ENCODE measurements at regions not wholly inside any gene's neighbourhood (a gene's known extent, or its start where the extent isn't known, plus 50 kb on each side); places are given as distances from the start of the nearest gene placed in this dataset.
"Not testable (repeated sequence)": the region's sequence is repeated elsewhere in the genome, so short reads cannot be mapped to it uniquely, and the experiment has no call there.

DNA sequence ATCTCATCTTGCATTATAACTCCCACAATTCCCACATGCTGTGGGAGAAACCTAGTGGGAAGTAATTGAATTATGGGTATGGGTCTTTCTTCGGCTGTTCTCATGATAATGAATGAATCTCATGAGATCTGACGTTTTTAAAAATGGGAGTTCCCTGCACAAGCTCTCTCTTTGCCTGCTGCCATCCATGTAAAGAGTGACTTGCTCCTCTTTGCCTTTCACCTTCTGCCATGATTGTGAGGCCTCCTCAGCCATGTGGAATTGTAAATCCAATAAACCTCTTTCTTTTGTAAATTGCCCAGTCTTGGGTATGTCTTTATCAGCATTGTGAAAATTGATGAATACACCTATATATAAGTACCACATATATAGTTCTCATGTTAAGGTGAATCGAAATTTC, 961.7 kb upstream of the COX7C start:
- H3K4me1 Mint-ChIP-seq, result no peaks in the 10 kb centered on the region
- no peak overlapping the region for H3K4me3 Mint-ChIP-seq
- peaks cover 27% of the 10 kb centered on the region for H3K9me3 Mint-ChIP-seq
- no peak for DNase-seq (ENCODE audit: low spot score in 2 of 2, unreplicated experiment in 2 of 2)
- no peaks in the 10 kb centered on the region for H3K36me3 Mint-ChIP-seq
- no peaks in the 10 kb centered on the region for H3K27me3 Mint-ChIP-seq (ENCODE audit: low read depth)
- H3K27ac Mint-ChIP-seq, result no peak overlapping the region
- TF ChIP-seq, protein P1, sequence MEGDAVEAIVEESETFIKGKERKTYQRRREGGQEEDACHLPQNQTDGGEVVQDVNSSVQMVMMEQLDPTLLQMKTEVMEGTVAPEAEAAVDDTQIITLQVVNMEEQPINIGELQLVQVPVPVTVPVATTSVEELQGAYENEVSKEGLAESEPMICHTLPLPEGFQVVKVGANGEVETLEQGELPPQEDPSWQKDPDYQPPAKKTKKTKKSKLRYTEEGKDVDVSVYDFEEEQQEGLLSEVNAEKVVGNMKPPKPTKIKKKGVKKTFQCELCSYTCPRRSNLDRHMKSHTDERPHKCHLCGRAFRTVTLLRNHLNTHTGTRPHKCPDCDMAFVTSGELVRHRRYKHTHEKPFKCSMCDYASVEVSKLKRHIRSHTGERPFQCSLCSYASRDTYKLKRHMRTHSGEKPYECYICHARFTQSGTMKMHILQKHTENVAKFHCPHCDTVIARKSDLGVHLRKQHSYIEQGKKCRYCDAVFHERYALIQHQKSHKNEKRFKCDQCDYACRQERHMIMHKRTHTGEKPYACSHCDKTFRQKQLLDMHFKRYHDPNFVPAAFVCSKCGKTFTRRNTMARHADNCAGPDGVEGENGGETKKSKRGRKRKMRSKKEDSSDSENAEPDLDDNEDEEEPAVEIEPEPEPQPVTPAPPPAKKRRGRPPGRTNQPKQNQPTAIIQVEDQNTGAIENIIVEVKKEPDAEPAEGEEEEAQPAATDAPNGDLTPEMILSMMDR (IDR thresholded peaks at IDR 0.05; ENCODE audit: unreplicated experiment), result no peak

- peaks cover 37% of the 10 kb centered on the region for H3K9me3 Mint-ChIP-seq
- not testable (repeated sequence) for H3K27ac Mint-ChIP-seq; H3K4me1 Mint-ChIP-seq; H3K27me3 Mint-ChIP-seq (ENCODE audit: low read depth); DNase-seq (ENCODE audit: low spot score in 2 of 2, unreplicated experiment in 2 of 2); H3K36me3 Mint-ChIP-seq; H3K4me3 Mint-ChIP-seq
These were observed 960.4 kb upstream of the COX7C start for GRCh38 chr5:85657328-85657727.

- H3K9me3 Mint-ChIP-seq, result peaks cover 22% of the 10 kb centered on the region
- H3K36me3 Mint-ChIP-seq; H3K4me1 Mint-ChIP-seq; H3K27me3 Mint-ChIP-seq (ENCODE audit: low read depth); H3K27ac Mint-ChIP-seq; H3K4me3 Mint-ChIP-seq; DNase-seq (ENCODE audit: low spot score in 2 of 2, unreplicated experiment in 2 of 2): not testable (repeated sequence)
These were observed 954.6 kb upstream of the COX7C start for GRCh38 chr5:85662969-85663707.

DNA sequence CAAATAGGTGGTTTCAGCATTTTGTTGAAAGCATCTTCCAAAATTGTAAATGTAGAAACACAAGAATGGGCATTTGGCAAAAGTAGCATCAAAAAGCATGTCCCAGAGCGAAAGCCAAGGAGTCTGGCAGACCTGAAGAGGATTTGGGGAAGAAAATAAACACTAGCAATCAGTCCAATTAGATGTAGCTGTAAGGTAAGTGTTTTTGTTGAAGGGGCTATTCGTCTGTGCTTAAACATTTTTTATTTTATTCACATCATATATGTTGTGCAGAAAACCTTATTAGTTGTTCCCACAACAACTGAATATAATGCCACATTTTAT, 954.1 kb upstream of the COX7C start:
- H3K9me3 Mint-ChIP-seq, result peaks cover 22% of the 10 kb centered on the region
- DNase-seq (ENCODE audit: low spot score in 2 of 2, unreplicated experiment in 2 of 2), result no peak
- H3K27me3 Mint-ChIP-seq (ENCODE audit: low read depth), result no peaks in the 10 kb centered on the region
- no peak overlapping the region for H3K4me3 Mint-ChIP-seq
- no peaks in the 10 kb centered on the region for H3K36me3 Mint-ChIP-seq
- no peaks in the 10 kb centered on the region for H3K4me1 Mint-ChIP-seq
- TF ChIP-seq, protein P1 (IDR thresholded peaks at IDR 0.05; ENCODE audit: unreplicated experiment), result no peak
- H3K27ac Mint-ChIP-seq, result no peak overlapping the region

GRCh38 chr5:85670417-85670816, 947.3 kb upstream of the COX7C start:
- TF ChIP-seq, protein P1 (IDR thresholded peaks at IDR 0.05; ENCODE audit: unreplicated experiment), result no peak
- H3K9me3 Mint-ChIP-seq, result peaks cover 6% of the 10 kb centered on the region
- no peak overlapping the region for H3K27ac Mint-ChIP-seq
- H3K4me3 Mint-ChIP-seq, result no peak overlapping the region
- DNase-seq (ENCODE audit: low spot score in 2 of 2, unreplicated experiment in 2 of 2), result no peak
- no peaks in the 10 kb centered on the region for H3K36me3 Mint-ChIP-seq
- H3K4me1 Mint-ChIP-seq, result no peaks in the 10 kb centered on the region
- no peaks in the 10 kb centered on the region for H3K27me3 Mint-ChIP-seq (ENCODE audit: low read depth)

DNA sequence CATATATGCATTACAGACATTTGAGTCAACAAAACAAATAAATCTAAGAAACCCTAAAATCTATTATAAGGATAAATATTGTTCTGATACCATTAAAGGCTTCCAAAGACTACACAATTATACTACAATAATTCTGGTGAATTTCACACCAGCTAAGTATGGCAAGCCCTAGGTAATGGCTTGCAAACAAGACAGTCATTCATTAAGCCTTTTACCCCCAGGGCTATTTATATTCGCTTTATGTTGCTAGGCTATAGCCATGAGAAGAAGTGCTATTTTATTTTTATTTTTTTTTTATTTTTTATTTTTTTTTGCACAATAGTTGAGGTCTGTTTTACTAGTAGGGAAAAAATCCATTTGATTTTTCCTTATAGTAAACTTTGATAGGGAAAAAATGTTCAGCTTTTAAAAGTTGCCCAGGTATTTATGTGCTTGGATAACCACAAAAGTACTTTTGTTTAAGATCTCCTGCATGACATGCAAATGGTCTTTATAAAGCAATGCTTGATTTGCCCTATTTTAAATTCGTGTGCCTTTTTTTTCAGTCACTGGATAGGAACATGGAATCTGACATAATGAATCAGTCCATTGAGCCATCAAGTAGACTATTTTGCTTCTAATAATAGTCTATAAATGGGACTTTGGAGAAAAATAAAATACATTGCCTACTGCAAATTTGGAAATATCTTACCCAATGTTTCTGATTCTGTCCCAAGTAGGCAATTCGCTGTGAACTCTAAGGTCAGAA, 946.3 kb upstream of the COX7C start:
- Mint-ChIP-seq H3K9me3 (peaks cover under 1% of the 10 kb centered on the region), H3K27ac (no peak overlapping the region), H3K4me3 (no peak overlapping the region), H3K36me3 (no peaks in the 10 kb centered on the region), H3K4me1 (no peaks in the 10 kb centered on the region), H3K27me3 (ENCODE audit: low read depth) (no peaks in the 10 kb centered on the region)
- TF ChIP-seq, protein P1 (IDR thresholded peaks at IDR 0.05; ENCODE audit: unreplicated experiment), result no peak
- DNase-seq (ENCODE audit: low spot score in 2 of 2, unreplicated experiment in 2 of 2), result no peak

All from mesothelial cell of epicardium (in vitro differentiated cells).